ENCODE measurements at regions not wholly inside any gene's neighbourhood (a gene's known extent, or its start where the extent isn't known, plus 50 kb on each side); places are given as distances from the start of the nearest gene placed in this dataset.
A peak's percentile ranks its signal among the peaks of the same experiment; 100 is the strongest.

- TF ChIP-seq EP300 (IDR thresholded peaks at IDR 0.05) = no peak
- TF ChIP-seq POLR2AphosphoS5 (IDR thresholded peaks at IDR 0.05) = no peak
- TF ChIP-seq POLR2A (IDR thresholded peaks at IDR 0.05) = no peak
- no peak for TF ChIP-seq CTCF (IDR thresholded peaks at IDR 0.05)
- no peak overlapping the region for H3K4me3 ChIP-seq
- intact Hi-C loops (cut with DNase I; ENCODE audit: low total_unique reads) = no loop called here
- no peak for DNase-seq
- no peaks in the 10 kb centered on the region for H3K36me3 ChIP-seq
- H3K4me1 ChIP-seq = peaks cover 0 to 9% (median 6%) of the 10 kb centered on the region in 4 donors
- H3K27ac ChIP-seq = no peak overlapping the region
- H3K27me3 ChIP-seq = peaks cover 0 to 24% (median 0%) of the 10 kb centered on the region in 3 donors
- WGBS, 5 donors = 79 to 88% (median 84%) methylated on average over 13 to 17 of the region's 17 CpGs
- H3K9me3 ChIP-seq = no peaks in the 10 kb centered on the region
These were observed 120.4 kb downstream of the VEGFA start for GRCh38 chr6:43890197-43891062.

- intact Hi-C loops (cut with DNase I; ENCODE audit: low total_unique reads) = no loop called here
These were observed 118.1 kb downstream of the VEGFA start for GRCh38 chr6:43887906-43888683.

GRCh38 chr6:43887340-43887858, 117.4 kb downstream of the VEGFA start:
- peaks cover 0 to 17% (median 12%) of the 10 kb centered on the region in 4 donors for H3K4me1 ChIP-seq
- H3K36me3 ChIP-seq = no peaks in the 10 kb centered on the region
- peak in 1 of 2 donors; percentile 37 for DNase-seq
- TF ChIP-seq EP300 (IDR thresholded peaks at IDR 0.05) (no peak), POLR2AphosphoS5 (IDR thresholded peaks at IDR 0.05) (no peak), CTCF (IDR thresholded peaks at IDR 0.05) (no peak)
- peaks cover 0 to 24% (median 0%) of the 10 kb centered on the region in 3 donors for H3K27me3 ChIP-seq
- H3K27ac ChIP-seq = no peak overlapping the region
- no peak overlapping the region for H3K4me3 ChIP-seq
- WGBS, 5 donors = 62 to 79% (median 76%) methylated on average over 8 to 12 of the region's 12 CpGs
- no peaks in the 10 kb centered on the region for H3K9me3 ChIP-seq
- intact Hi-C loops (cut with DNase I; ENCODE audit: low total_unique reads) = no loop called here

More at GRCh38 chr6:43887906-43888683, 118.1 kb downstream of the VEGFA start:
- no peak for TF ChIP-seq POLR2A (IDR thresholded peaks at IDR 0.05)
- no peak for TF ChIP-seq EP300 (IDR thresholded peaks at IDR 0.05)
- TF ChIP-seq POLR2AphosphoS5 (IDR thresholded peaks at IDR 0.05) = no peak
- no peak for TF ChIP-seq CTCF (IDR thresholded peaks at IDR 0.05)
- Histone ChIP-seq H3K4me3 (no peak overlapping the region), H3K4me1 (peaks cover 0 to 17% (median 12%) of the 10 kb centered on the region in 4 donors), H3K27ac (no peak overlapping the region), H3K9me3 (no peaks in the 10 kb centered on the region), H3K27me3 (peaks cover 0 to 24% (median 0%) of the 10 kb centered on the region in 3 donors), H3K36me3 (no peaks in the 10 kb centered on the region)
- WGBS, 5 donors = 46 to 73% (median 62%) methylated on average over 17 of the region's 17 CpGs
- DNase-seq = peak in 1 of 2 donors; percentile 55

GRCh38 chr6:43886717-43887339, 116.8 kb downstream of the VEGFA start:
- no peak for TF ChIP-seq POLR2A (IDR thresholded peaks at IDR 0.05)
- TF ChIP-seq EP300 (IDR thresholded peaks at IDR 0.05) = no peak
- no peak for TF ChIP-seq CTCF (IDR thresholded peaks at IDR 0.05)
- Histone ChIP-seq H3K4me3 (no peak overlapping the region), H3K27me3 (peaks cover 0 to 19% (median 0%) of the 10 kb centered on the region in 3 donors), H3K4me1 (peaks cover 0 to 17% (median 12%) of the 10 kb centered on the region in 4 donors), H3K36me3 (no peaks in the 10 kb centered on the region), H3K9me3 (no peaks in the 10 kb centered on the region), H3K27ac (no peak overlapping the region)
- intact Hi-C loops (cut with DNase I; ENCODE audit: low total_unique reads) = no loop called here
- 73 to 89% (median 80%) methylated on average over 6 to 7 of the region's 7 CpGs for WGBS, 5 donors
- no peak for DNase-seq
